ENCODE measurements at regions not wholly inside any gene's neighbourhood (a gene's known extent, or its start where the extent isn't known, plus 50 kb on each side); places are given as distances from the start of the nearest gene placed in this dataset.

- Histone ChIP-seq H3K36me3 (no peaks in the 10 kb centered on the region), H3K27ac (replicated peaks in 1 of 4) (no peak overlapping the region), H3K4me1 (no peaks in the 10 kb centered on the region), H3K27me3 (no peaks in the 10 kb centered on the region), H3K4me3 (no peak overlapping the region), H3K9me3 (no peaks in the 10 kb centered on the region)
- WGBS: 92% methylated on average over 2 of the region's 2 CpGs
- no peak for DNase-seq (ENCODE audit: extremely low spot score)
- intact Hi-C loops (cut with DNase I): no loop called here
- TF ChIP-seq CTCF (IDR thresholded peaks at IDR 0.05) (no peak), EP300 (IDR thresholded peaks at IDR 0.05) (no peak), POLR2AphosphoS5 (IDR thresholded peaks at IDR 0.05) (no peak), POLR2A (IDR thresholded peaks at IDR 0.05; ENCODE audit: low read depth) (no peak)
Observed at GRCh38 chr6:23478312-23478711, 647.7 kb upstream of the NRSN1 start.

- intact Hi-C loops (cut with DNase I): no loop called here
- no peaks in the 10 kb centered on the region for H3K9me3 ChIP-seq
- no peak for DNase-seq (ENCODE audit: extremely low spot score)
- H3K27me3 ChIP-seq: no peaks in the 10 kb centered on the region
- no peak overlapping the region for H3K27ac ChIP-seq (replicated peaks in 1 of 4)
- H3K4me3 ChIP-seq: no peak overlapping the region
- no peak for TF ChIP-seq CTCF (IDR thresholded peaks at IDR 0.05)
- TF ChIP-seq POLR2AphosphoS5 (IDR thresholded peaks at IDR 0.05): no peak
- H3K4me1 ChIP-seq: no peaks in the 10 kb centered on the region
- H3K36me3 ChIP-seq: no peaks in the 10 kb centered on the region
Observed at GRCh38 chr6:23483896-23484295, 642.1 kb upstream of the NRSN1 start.

GRCh38 chr6:23494367-23494766, 631.6 kb upstream of the NRSN1 start:
- H3K9me3 ChIP-seq: peaks cover 0 to 17% (median 2%) of the 10 kb centered on the region in 4 donors
- no peaks in the 10 kb centered on the region for H3K27me3 ChIP-seq
- TF ChIP-seq EP300 (IDR thresholded peaks at IDR 0.05): no peak
- TF ChIP-seq POLR2A (IDR thresholded peaks at IDR 0.05; ENCODE audit: low read depth): no peak
- no peak for TF ChIP-seq CTCF (IDR thresholded peaks at IDR 0.05)
- no peak for TF ChIP-seq POLR2AphosphoS5 (IDR thresholded peaks at IDR 0.05)
- H3K27ac ChIP-seq (replicated peaks in 1 of 4): no peak overlapping the region
- WGBS: 85% methylated on average over 4 of the region's 4 CpGs
- H3K4me3 ChIP-seq: no peak overlapping the region
- DNase-seq (ENCODE audit: extremely low spot score): no peak
- H3K36me3 ChIP-seq: no peaks in the 10 kb centered on the region
- H3K4me1 ChIP-seq: no peaks in the 10 kb centered on the region
- intact Hi-C loops (cut with DNase I): no loop called here

- no peak for TF ChIP-seq POLR2AphosphoS5 (IDR thresholded peaks at IDR 0.05)
- Histone ChIP-seq H3K9me3 (peaks cover 0 to 4% (median 0%) of the 10 kb centered on the region in 4 donors), H3K4me3 (no peak overlapping the region), H3K4me1 (no peaks in the 10 kb centered on the region), H3K27ac (replicated peaks in 1 of 4) (no peak overlapping the region), H3K27me3 (no peaks in the 10 kb centered on the region), H3K36me3 (no peaks in the 10 kb centered on the region)
- WGBS: 47% methylated on average over 4 of the region's 4 CpGs
- DNase-seq (ENCODE audit: extremely low spot score): no peak
- intact Hi-C loops (cut with DNase I): no loop called here
Observed at GRCh38 chr6:23498013-23498412, 628.0 kb upstream of the NRSN1 start.

GRCh38 chr6:23499549-23499948, 626.5 kb upstream of the NRSN1 start:
- no peak for TF ChIP-seq CTCF (IDR thresholded peaks at IDR 0.05)
- no peak for TF ChIP-seq POLR2AphosphoS5 (IDR thresholded peaks at IDR 0.05)
- no peak for TF ChIP-seq EP300 (IDR thresholded peaks at IDR 0.05)
- 90% methylated on average over 1 of the region's 1 CpG for WGBS

More at GRCh38 chr6:23499549-23499948, 626.5 kb upstream of the NRSN1 start:
- H3K27ac ChIP-seq (replicated peaks in 1 of 4): no peak overlapping the region
- no peak overlapping the region for H3K4me3 ChIP-seq
- H3K9me3 ChIP-seq: peaks cover 0 to 5% (median 0%) of the 10 kb centered on the region in 4 donors
- H3K36me3 ChIP-seq: no peaks in the 10 kb centered on the region
- no peak for DNase-seq (ENCODE audit: extremely low spot score)
- H3K4me1 ChIP-seq: no peaks in the 10 kb centered on the region
- intact Hi-C loops (cut with DNase I): no loop called here
- no peaks in the 10 kb centered on the region for H3K27me3 ChIP-seq

All from esophagus muscularis mucosa (tissue), 4 donors.